Loucy (cell line): ENCODE measurements at regions not wholly inside any gene's neighbourhood (a gene's known extent, or its start where the extent isn't known, plus 50 kb on each side); places are given as distances from the start of the nearest gene placed in this dataset.
A peak's percentile ranks its signal among the peaks of the same experiment; 100 is the strongest.

Source experiments
- H2AFZ ChIP-seq: fragments of 200-600 bp; sonication (generic); 2 replicates; pipeline ENCODE4 v1.6.0; 2016; ENCODE audit warnings: antibody characterized with exemption, mild to moderate bottlenecking, low read length, moderate library complexity
- H3F3A ChIP-seq: fragments of 200-600 bp; 2 replicates; pipeline ENCODE4 v1.6.0; 2016; ENCODE audit warnings: antibody characterized with exemption, low read depth, mild to moderate bottlenecking
- H3K27me3 ChIP-seq: fragments of 200-600 bp; sonication (generic); 2 replicates; pipeline ENCODE4 v1.6.1; 2014; ENCODE audit warnings: low read length, mild to moderate bottlenecking; ENCODE audit not compliant: insufficient read depth, poor library complexity, severe bottlenecking
- H3K36me3 ChIP-seq: fragments of 200-600 bp; sonication (generic); 2 replicates; pipeline ENCODE4 v1.6.1; 2016; ENCODE audit warnings: low read length; ENCODE audit not compliant: insufficient read depth
- H3K4me1 ChIP-seq: fragments of 200-600 bp; sonication (generic); 2 replicates; pipeline ENCODE4 v1.5.1; 2014; ENCODE audit warnings: low read length, mild to moderate bottlenecking; ENCODE audit not compliant: insufficient read depth, poor library complexity, severe bottlenecking
- H3K4me2 ChIP-seq: fragments of 200-600 bp; sonication (generic); 2 replicates; pipeline ENCODE4 v1.6.0; 2014; ENCODE audit warnings: antibody characterized with exemption, low read length, low read depth, mild to moderate bottlenecking; ENCODE audit not compliant: poor library complexity, severe bottlenecking
- H3K4me3 ChIP-seq: fragments of 200-600 bp; sonication (generic); 2 replicates; pipeline ENCODE4 v1.5.1; 2014; ENCODE audit warnings: low read length, mild to moderate bottlenecking, mixed read lengths; ENCODE audit not compliant: poor library complexity, severe bottlenecking
- H3K79me2 ChIP-seq: fragments of 200-600 bp; sonication (generic); 2 replicates; pipeline ENCODE4 v1.6.1; 2014; ENCODE audit warnings: low read length; ENCODE audit not compliant: insufficient read depth
- H3K9ac ChIP-seq: fragments of 200-600 bp; sonication (generic); 2 replicates; pipeline ENCODE4 v1.6.0; 2014; ENCODE audit warnings: mild to moderate bottlenecking, low read depth, low read length, moderate library complexity; ENCODE audit not compliant: poor library complexity, severe bottlenecking
- H3K9me2 ChIP-seq: fragments of 200-600 bp; sonication (generic); replicated peaks from 2 replicates; pipeline ENCODE4 v1.6.1; 2016; ENCODE audit warnings: low read depth, low read length, mixed read lengths
- H3K9me3 ChIP-seq: fragments of 200-600 bp; sonication (generic); 2 replicates; pipeline ENCODE4 v1.6.1; 2014; ENCODE audit warnings: mild to moderate bottlenecking, antibody characterized with exemption, low read length, low read depth; ENCODE audit not compliant: insufficient read depth
- H4K20me1 ChIP-seq: fragments of 200-600 bp; sonication (generic); 2 replicates; pipeline ENCODE4 v1.6.0; 2014; ENCODE audit warnings: antibody characterized with exemption, low read length, mild to moderate bottlenecking; ENCODE audit not compliant: insufficient read depth, poor library complexity, severe bottlenecking
- CTCF ChIP-seq: fragments of 200-600 bp; sonication (generic); conservative IDR thresholded peaks from 2 replicates; pipeline ENCODE4 v1.5.1; 2014; ENCODE audit warnings: mild to moderate bottlenecking, antibody characterized with exemption, low read length
- EZH2phosphoT487 ChIP-seq: fragments of 200-600 bp; IDR thresholded peaks from 2 replicates; pipeline ENCODE4 v1.6.1; 2018; ENCODE audit warnings: antibody characterized with exemption, mild to moderate bottlenecking, moderate library complexity, borderline replicate concordance

DNA sequence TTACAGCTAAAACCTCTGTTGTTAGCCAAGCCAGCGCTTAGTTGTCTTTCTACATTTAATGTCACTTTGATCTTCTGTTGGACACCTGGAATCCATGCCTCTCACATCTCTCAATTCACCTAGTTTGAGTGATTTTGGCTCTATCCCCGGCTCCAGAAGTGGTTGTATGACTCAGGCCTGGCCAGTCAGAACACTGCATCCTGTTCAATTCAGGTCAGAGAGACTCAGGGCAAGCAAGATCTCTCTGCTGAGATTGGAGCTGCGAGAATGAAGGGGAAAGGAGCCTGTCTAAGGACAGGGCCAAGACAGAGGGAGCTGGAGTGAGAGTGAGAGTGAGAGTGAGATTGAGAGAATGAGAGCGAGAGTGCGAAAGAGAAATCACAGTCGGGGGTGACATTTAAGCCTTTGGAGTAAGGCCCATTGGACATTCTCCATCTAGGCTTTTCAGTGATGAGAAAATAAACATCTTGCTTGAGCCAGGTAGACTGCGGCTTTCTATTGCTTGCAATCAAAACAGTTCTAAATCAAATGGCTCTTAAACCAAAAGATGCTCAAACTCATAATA lies 83.3 kb upstream of the DYNC1I1 start:
- no peaks in the 10 kb centered on the region for H3K36me3 ChIP-seq
- H2AFZ ChIP-seq: no peak overlapping the region
- no peaks in the 10 kb centered on the region for H3F3A ChIP-seq
- peaks cover 13% of the 10 kb centered on the region for H3K4me1 ChIP-seq
- TF ChIP-seq EZH2phosphoT487 (no peak), CTCF (no peak)
- H4K20me1 ChIP-seq: no peaks in the 10 kb centered on the region
- H3K79me2 ChIP-seq: no peaks in the 10 kb centered on the region
- H3K27me3 ChIP-seq: no peaks in the 10 kb centered on the region
- no peak overlapping the region for H3K4me2 ChIP-seq
- no peak overlapping the region for H3K4me3 ChIP-seq
- H3K9ac ChIP-seq: no peak overlapping the region
- H3K9me2 ChIP-seq: no peaks in the 10 kb centered on the region
- no peaks in the 10 kb centered on the region for H3K9me3 ChIP-seq

DNA sequence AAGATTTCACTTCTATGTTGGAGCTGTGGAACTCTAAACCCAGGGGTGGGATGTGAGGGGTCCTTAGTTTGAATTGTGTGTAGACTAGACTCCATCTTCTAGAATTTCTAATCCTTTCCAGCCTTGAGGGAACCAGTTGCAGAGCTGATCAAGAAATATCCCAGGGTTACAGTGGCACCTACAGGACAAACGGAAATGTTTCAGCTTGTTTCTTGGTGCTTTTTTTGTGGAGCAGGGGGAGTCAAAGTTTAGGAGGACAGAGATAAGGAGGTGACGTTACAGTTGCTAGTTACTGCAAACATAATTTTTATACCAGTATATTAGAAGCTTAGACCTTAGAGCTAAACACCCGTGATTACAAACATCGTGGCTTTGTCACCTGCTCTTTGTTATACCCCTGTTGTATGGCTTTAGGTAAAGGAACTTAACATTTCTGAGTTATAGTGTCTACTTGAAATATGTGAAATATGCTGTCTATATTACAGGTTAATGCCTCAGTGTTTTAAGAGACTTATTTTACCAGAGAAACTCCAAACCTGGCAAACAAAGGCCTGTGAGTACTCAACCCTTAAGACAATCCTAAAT lies 84.5 kb upstream of the DYNC1I1 start:
- no peaks in the 10 kb centered on the region for H3K9me2 ChIP-seq
- no peak overlapping the region for H3K9ac ChIP-seq
- no peaks in the 10 kb centered on the region for H4K20me1 ChIP-seq
- TF ChIP-seq CTCF (peak; percentile 51), EZH2phosphoT487 (no peak)
- no peak overlapping the region for H2AFZ ChIP-seq
- no peaks in the 10 kb centered on the region for H3K27me3 ChIP-seq
- H3K79me2 ChIP-seq: no peaks in the 10 kb centered on the region
- no peaks in the 10 kb centered on the region for H3F3A ChIP-seq
- H3K4me2 ChIP-seq: no peak overlapping the region
- no peak overlapping the region for H3K4me3 ChIP-seq
- peaks cover 13% of the 10 kb centered on the region for H3K4me1 ChIP-seq
- no peaks in the 10 kb centered on the region for H3K9me3 ChIP-seq
- no peaks in the 10 kb centered on the region for H3K36me3 ChIP-seq

- H3K9me2 ChIP-seq: no peaks in the 10 kb centered on the region
- H3K9ac ChIP-seq: no peak overlapping the region
- no peak overlapping the region for H3K4me3 ChIP-seq
- H2AFZ ChIP-seq: no peak overlapping the region
- H3K4me2 ChIP-seq: no peak overlapping the region
- no peaks in the 10 kb centered on the region for H3K79me2 ChIP-seq
- TF ChIP-seq EZH2phosphoT487: no peak
- peak; percentile 58 for TF ChIP-seq CTCF
- no peaks in the 10 kb centered on the region for H3K27me3 ChIP-seq
- H4K20me1 ChIP-seq: no peaks in the 10 kb centered on the region
- H3K4me1 ChIP-seq: peaks cover 12% of the 10 kb centered on the region
- H3F3A ChIP-seq: no peaks in the 10 kb centered on the region
- H3K9me3 ChIP-seq: no peaks in the 10 kb centered on the region
- no peaks in the 10 kb centered on the region for H3K36me3 ChIP-seq
Observed at GRCh38 chr7:95686109-95686508, 86.2 kb upstream of the DYNC1I1 start.
